ENCODE measurements at regions not wholly inside any gene's neighbourhood (a gene's known extent, or its start where the extent isn't known, plus 50 kb on each side); places are given as distances from the start of the nearest gene placed in this dataset.

DNA sequence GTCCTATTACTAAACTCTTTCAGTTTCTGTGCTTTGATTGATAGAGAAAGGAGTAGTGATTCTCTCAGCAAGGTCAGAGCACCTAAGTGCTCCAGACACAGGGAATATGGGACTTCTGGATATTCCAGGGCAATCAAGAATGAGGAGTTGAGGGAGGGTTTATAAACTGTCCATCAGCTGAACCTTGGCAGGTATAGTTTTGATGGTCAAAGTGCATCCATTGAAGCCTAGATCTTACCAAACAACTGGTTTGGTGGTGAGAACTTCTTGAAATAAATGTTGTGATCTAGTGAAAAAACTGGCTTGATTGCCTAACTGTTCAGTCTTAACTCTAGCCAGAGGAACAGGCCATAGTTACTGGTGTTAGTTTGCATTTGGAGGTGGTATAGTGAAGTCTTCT, 207.0 kb upstream of the ONECUT1 start:
- TF ChIP-seq EP300 (IDR thresholded peaks at IDR 0.05; ENCODE audit: borderline replicate concordance in 1 of 2, low read depth in 1 of 2, low read length in 1 of 2), result no peak
- TF ChIP-seq, protein P1, sequence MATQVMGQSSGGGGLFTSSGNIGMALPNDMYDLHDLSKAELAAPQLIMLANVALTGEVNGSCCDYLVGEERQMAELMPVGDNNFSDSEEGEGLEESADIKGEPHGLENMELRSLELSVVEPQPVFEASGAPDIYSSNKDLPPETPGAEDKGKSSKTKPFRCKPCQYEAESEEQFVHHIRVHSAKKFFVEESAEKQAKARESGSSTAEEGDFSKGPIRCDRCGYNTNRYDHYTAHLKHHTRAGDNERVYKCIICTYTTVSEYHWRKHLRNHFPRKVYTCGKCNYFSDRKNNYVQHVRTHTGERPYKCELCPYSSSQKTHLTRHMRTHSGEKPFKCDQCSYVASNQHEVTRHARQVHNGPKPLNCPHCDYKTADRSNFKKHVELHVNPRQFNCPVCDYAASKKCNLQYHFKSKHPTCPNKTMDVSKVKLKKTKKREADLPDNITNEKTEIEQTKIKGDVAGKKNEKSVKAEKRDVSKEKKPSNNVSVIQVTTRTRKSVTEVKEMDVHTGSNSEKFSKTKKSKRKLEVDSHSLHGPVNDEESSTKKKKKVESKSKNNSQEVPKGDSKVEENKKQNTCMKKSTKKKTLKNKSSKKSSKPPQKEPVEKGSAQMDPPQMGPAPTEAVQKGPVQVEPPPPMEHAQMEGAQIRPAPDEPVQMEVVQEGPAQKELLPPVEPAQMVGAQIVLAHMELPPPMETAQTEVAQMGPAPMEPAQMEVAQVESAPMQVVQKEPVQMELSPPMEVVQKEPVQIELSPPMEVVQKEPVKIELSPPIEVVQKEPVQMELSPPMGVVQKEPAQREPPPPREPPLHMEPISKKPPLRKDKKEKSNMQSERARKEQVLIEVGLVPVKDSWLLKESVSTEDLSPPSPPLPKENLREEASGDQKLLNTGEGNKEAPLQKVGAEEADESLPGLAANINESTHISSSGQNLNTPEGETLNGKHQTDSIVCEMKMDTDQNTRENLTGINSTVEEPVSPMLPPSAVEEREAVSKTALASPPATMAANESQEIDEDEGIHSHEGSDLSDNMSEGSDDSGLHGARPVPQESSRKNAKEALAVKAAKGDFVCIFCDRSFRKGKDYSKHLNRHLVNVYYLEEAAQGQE (IDR thresholded peaks at IDR 0.05; ENCODE audit: low read depth, low read length), result no peak
- TF ChIP-seq POLR2AphosphoS5 (IDR thresholded peaks at IDR 0.05; ENCODE audit: low read depth, low read length), result no peak
- TF ChIP-seq, protein P2, sequence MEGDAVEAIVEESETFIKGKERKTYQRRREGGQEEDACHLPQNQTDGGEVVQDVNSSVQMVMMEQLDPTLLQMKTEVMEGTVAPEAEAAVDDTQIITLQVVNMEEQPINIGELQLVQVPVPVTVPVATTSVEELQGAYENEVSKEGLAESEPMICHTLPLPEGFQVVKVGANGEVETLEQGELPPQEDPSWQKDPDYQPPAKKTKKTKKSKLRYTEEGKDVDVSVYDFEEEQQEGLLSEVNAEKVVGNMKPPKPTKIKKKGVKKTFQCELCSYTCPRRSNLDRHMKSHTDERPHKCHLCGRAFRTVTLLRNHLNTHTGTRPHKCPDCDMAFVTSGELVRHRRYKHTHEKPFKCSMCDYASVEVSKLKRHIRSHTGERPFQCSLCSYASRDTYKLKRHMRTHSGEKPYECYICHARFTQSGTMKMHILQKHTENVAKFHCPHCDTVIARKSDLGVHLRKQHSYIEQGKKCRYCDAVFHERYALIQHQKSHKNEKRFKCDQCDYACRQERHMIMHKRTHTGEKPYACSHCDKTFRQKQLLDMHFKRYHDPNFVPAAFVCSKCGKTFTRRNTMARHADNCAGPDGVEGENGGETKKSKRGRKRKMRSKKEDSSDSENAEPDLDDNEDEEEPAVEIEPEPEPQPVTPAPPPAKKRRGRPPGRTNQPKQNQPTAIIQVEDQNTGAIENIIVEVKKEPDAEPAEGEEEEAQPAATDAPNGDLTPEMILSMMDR (IDR thresholded peaks at IDR 0.05), result no peak
- no peak for TF ChIP-seq MXI1 (IDR thresholded peaks at IDR 0.05; ENCODE audit: low read depth, low read length)
- no peak for TF ChIP-seq TAF1 (IDR thresholded peaks at IDR 0.05; ENCODE audit: borderline replicate concordance, low read depth, low read length)
- no peak for TF ChIP-seq TCF12 (IDR thresholded peaks at IDR 0.05)
- no peak for TF ChIP-seq RCOR1 (IDR thresholded peaks at IDR 0.05; ENCODE audit: low read length)
- TF ChIP-seq SMC3 (IDR thresholded peaks at IDR 0.05; ENCODE audit: low read depth, low read length), result no peak
- TF ChIP-seq RXRA (IDR thresholded peaks at IDR 0.05; ENCODE audit: borderline replicate concordance, low read depth), result no peak
- TF ChIP-seq, protein P3, sequence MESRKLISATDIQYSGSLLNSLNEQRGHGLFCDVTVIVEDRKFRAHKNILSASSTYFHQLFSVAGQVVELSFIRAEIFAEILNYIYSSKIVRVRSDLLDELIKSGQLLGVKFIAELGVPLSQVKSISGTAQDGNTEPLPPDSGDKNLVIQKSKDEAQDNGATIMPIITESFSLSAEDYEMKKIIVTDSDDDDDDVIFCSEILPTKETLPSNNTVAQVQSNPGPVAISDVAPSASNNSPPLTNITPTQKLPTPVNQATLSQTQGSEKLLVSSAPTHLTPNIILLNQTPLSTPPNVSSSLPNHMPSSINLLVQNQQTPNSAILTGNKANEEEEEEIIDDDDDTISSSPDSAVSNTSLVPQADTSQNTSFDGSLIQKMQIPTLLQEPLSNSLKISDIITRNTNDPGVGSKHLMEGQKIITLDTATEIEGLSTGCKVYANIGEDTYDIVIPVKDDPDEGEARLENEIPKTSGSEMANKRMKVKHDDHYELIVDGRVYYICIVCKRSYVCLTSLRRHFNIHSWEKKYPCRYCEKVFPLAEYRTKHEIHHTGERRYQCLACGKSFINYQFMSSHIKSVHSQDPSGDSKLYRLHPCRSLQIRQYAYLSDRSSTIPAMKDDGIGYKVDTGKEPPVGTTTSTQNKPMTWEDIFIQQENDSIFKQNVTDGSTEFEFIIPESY (IDR thresholded peaks at IDR 0.05; ENCODE audit: borderline replicate concordance, low read depth), result no peak
- no peak for TF ChIP-seq RFX5 (IDR thresholded peaks at IDR 0.05; ENCODE audit: low read length)
- TF ChIP-seq, protein P4, sequence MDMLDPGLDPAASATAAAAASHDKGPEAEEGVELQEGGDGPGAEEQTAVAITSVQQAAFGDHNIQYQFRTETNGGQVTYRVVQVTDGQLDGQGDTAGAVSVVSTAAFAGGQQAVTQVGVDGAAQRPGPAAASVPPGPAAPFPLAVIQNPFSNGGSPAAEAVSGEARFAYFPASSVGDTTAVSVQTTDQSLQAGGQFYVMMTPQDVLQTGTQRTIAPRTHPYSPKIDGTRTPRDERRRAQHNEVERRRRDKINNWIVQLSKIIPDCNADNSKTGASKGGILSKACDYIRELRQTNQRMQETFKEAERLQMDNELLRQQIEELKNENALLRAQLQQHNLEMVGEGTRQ (IDR thresholded peaks at IDR 0.05; ENCODE audit: borderline replicate concordance, low read depth, low read length), result no peak
- no peak for TF ChIP-seq NRF1 (IDR thresholded peaks at IDR 0.05; ENCODE audit: low read depth, low read length)

Measured in SK-N-SH (cell line).